ENCODE measurements at regions not wholly inside any gene's neighbourhood (a gene's known extent, or its start where the extent isn't known, plus 50 kb on each side); places are given as distances from the start of the nearest gene placed in this dataset.
"Not testable (repeated sequence)": the region's sequence is repeated elsewhere in the genome, so short reads cannot be mapped to it uniquely, and the experiment has no call there.

DNA sequence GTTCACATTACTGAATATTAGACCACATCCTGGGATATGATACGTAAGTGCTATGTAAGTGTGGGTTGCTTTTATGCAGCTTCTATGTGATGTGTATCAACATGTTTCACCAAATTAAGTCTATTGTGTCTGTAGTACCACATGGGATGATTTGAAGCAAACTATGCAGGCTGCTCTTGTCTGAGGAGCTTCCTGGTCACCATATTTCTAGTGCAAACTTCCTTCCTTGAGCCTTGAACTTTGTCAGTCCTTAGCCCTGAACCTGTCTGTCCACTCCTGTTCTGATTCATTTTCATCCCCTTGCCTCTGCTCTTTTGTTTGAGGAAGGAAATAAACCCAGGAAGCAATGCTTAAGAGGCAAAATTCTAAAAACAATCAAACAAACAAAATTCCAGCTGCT is 117.5 kb upstream of the VANGL1 start:
- ChIA-PET POLR2A (no interaction called here), CTCF (interaction anchor here (2.6 to 3.6 kb wide), 2 partner anchors 18 to 72 kb away, joined by 7 to 12 read pairs; no protein-coding TSS in a partner anchor)
- DNase-seq (ENCODE audit: low read depth, low spot score): no peak
- Histone ChIP-seq H3K4me3 (ENCODE audit: low read depth, low read length) (no peak overlapping the region), H3K27ac (ENCODE audit: low read depth, low read length) (no peak overlapping the region), H3K9me3 (ENCODE audit: control insufficient read depth, insufficient read depth, low read length) (no peaks in the 10 kb centered on the region), H3K27me3 (ENCODE audit: control insufficient read depth, insufficient read depth, low read length) (no peaks in the 10 kb centered on the region)
- TF ChIP-seq, protein P1, sequence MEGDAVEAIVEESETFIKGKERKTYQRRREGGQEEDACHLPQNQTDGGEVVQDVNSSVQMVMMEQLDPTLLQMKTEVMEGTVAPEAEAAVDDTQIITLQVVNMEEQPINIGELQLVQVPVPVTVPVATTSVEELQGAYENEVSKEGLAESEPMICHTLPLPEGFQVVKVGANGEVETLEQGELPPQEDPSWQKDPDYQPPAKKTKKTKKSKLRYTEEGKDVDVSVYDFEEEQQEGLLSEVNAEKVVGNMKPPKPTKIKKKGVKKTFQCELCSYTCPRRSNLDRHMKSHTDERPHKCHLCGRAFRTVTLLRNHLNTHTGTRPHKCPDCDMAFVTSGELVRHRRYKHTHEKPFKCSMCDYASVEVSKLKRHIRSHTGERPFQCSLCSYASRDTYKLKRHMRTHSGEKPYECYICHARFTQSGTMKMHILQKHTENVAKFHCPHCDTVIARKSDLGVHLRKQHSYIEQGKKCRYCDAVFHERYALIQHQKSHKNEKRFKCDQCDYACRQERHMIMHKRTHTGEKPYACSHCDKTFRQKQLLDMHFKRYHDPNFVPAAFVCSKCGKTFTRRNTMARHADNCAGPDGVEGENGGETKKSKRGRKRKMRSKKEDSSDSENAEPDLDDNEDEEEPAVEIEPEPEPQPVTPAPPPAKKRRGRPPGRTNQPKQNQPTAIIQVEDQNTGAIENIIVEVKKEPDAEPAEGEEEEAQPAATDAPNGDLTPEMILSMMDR (IDR thresholded peaks at IDR 0.05; ENCODE audit: low read depth, low read length): no peak

DNA sequence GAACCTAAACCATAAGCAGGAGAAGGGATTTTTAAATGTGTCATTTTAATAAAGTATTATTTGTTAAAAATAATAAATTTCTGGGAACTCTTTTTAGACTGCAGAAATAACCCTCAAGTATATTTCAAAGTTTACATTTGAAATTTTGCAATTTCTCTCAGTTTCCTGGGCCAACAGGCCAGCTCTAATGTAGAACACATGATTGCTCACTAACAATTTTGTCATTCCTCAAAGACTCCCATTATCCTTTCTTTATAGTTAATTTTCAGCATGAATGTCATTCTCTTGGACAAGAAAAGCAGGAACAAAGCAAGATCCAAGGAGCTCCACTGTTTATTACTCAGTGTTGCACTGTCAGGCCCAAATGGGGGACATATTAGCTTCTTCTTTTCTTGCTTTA is 119.4 kb upstream of the VANGL1 start:
- Histone ChIP-seq H3K9me3 (ENCODE audit: control insufficient read depth, insufficient read depth, low read length) (no peaks in the 10 kb centered on the region), H3K27me3 (ENCODE audit: control insufficient read depth, insufficient read depth, low read length) (no peaks in the 10 kb centered on the region), H3K27ac (ENCODE audit: low read depth, low read length) (no peak overlapping the region), H3K4me3 (ENCODE audit: low read depth, low read length) (no peak overlapping the region)
- POLR2A ChIA-PET: interaction anchor here (0.7 kb wide), 1 partner anchor 73 kb away, joined by 3 read pairs; no protein-coding TSS in a partner anchor
- CTCF ChIA-PET: interaction anchor here (0.7 to 3.6 kb wide), 4 partner anchors 16 to 383 kb away, joined by 4 to 12 read pairs (median 6); no protein-coding TSS in a partner anchor
- TF ChIP-seq, protein P1 (IDR thresholded peaks at IDR 0.05; ENCODE audit: low read depth, low read length): no peak
- no peak for DNase-seq (ENCODE audit: low read depth, low spot score)

DNA sequence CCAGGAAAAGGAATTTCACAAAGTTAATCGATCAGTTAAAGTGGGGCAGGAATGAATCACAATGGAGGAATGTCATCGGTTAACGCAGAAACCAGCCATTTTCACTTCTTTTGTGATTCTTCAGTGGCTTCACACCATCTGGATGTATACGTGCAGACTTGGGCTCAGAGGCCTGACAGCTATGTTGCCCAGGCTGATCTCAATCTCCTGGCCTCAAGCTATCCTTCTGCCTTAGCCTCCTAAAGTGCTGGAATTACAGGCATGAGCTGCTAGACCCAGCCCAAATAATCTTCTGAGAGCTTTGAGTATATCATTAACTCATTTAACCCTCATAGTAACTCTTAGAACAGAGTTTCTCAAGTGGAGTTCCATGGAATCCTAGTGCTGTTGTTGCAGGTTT is 126.5 kb upstream of the VANGL1 start:
- Histone ChIP-seq H3K9me3 (ENCODE audit: control insufficient read depth, insufficient read depth, low read length) (no peaks in the 10 kb centered on the region), H3K4me3 (ENCODE audit: low read depth, low read length) (no peak overlapping the region), H3K27me3 (ENCODE audit: control insufficient read depth, insufficient read depth, low read length) (no peaks in the 10 kb centered on the region), H3K27ac (ENCODE audit: low read depth, low read length) (no peak overlapping the region)
- CTCF ChIA-PET: no interaction called here
- DNase-seq (ENCODE audit: low read depth, low spot score): no peak
- TF ChIP-seq, protein P1 (IDR thresholded peaks at IDR 0.05; ENCODE audit: low read depth, low read length): no peak
- POLR2A ChIA-PET: no interaction called here

DNA sequence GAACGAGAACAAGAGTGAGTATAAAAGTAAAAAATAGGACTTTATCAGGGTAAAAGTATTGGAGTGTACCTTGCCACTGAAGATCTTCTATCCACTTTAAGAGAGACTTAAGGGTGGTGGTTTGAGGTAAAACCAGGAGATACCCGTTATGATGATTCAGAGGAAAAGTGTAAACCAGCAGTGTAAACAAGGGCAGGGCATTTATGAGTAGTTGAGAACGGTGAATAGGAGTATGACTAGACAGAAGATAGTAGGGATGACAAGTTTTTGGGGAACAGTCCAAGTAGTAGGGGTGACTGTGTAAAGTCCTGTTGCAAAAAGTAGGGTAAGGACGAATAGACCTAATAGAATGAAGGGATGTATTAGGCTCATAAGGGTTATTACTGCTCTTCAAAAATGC is 131.5 kb upstream of the VANGL1 start:
- H3K27ac ChIP-seq (ENCODE audit: low read depth, low read length); DNase-seq (ENCODE audit: low read depth, low spot score); H3K9me3 ChIP-seq (ENCODE audit: control insufficient read depth, insufficient read depth, low read length); CTCF ChIA-PET; POLR2A ChIA-PET; H3K27me3 ChIP-seq (ENCODE audit: control insufficient read depth, insufficient read depth, low read length); H3K4me3 ChIP-seq (ENCODE audit: low read depth, low read length): not testable (repeated sequence)

DNA sequence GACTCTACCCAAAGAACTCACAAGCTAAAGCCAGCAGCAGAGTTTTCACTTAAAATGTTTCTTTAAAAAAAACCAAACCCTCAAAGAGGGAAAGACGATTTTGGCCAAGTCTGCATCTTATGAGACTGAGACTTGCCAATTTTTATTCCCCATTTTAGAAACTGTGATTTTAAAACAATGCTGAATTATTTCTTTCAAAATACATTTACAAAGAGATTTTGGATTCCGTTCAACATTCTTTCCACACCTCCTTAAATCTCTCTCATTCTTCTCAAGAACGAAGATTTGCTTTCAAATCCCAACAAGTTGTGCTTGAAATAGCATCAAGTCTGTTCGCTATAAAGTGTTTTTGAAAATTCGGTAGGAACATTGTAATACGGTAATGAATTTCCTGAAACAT is 133.9 kb upstream of the VANGL1 start:
- Histone ChIP-seq H3K4me3 (ENCODE audit: low read depth, low read length) (no peak overlapping the region), H3K27me3 (ENCODE audit: control insufficient read depth, insufficient read depth, low read length) (no peaks in the 10 kb centered on the region), H3K27ac (ENCODE audit: low read depth, low read length) (no peak overlapping the region), H3K9me3 (ENCODE audit: control insufficient read depth, insufficient read depth, low read length) (no peaks in the 10 kb centered on the region)
- TF ChIP-seq, protein P1 (IDR thresholded peaks at IDR 0.05; ENCODE audit: low read depth, low read length): no peak
- no peak for DNase-seq (ENCODE audit: low read depth, low spot score)
- CTCF ChIA-PET: interaction anchor here (1.0 to 2.3 kb wide), 2 partner anchors 23 to 369 kb away, joined by 5 to 7 read pairs; no protein-coding TSS in a partner anchor
- POLR2A ChIA-PET: no interaction called here

All from AG04450 (cell line).